HepG2 (cell line): ENCODE measurements at regions not wholly inside any gene's neighbourhood (a gene's known extent, or its start where the extent isn't known, plus 50 kb on each side); places are given as distances from the start of the nearest gene placed in this dataset.

ENCODE experiments used
- ATAC-seq: fragments of 200-7000 bp; cut with Tn5 transposase; 3 replicates; pipeline ENCODE4 v1.9.1; 2020; ENCODE audit warnings: mild to moderate bottlenecking, moderate library complexity
- BruUV-seq: library from RNA; stranded (reverse); fragments of 400-500 nt; replicated peaks from 2 replicates; lab custom pipeline; 2021; lab: Mats Ljungman, UMichigan
- CTCF ChIA-PET: fragments of 300-600 bp; formaldehyde crosslinking; extraction: SDS; loops from one replicate; lab custom pipeline; 2021; ENCODE audit warnings: low total read pairs, inconsistent platforms, low intra/inter-chr PET ratio; lab: Yijun Ruan, JAX
- POLR2A ChIA-PET: fragments of 350-600 bp; sonication (Branson Sonifier 250); formaldehyde crosslinking; loops from one replicate; lab custom pipeline; 2020; ENCODE audit warnings: antibody characterized with exemption, inconsistent platforms; lab: Yijun Ruan, JAX
- DNase-seq: peaks from one replicate; pipeline ENCODE4 v3.0.0-alpha.2; 2015; ENCODE audit warnings: low spot score
- FAIRE-seq: peaks from 3 replicates; lab custom pipeline; 2011; peaks lifted over from hg19 to GRCh38; lab: Jason Lieb, UNC
- H2AFZ ChIP-seq: one replicate; pipeline ENCODE4 v1.6.1; 2011; ENCODE audit warnings: low read length, inconsistent platforms
- H3K27ac ChIP-seq: fragments of 300-600 bp; 3 replicates; pipeline ENCODE4 v1.8.0; 2011; ENCODE audit warnings: mixed run types, mild to moderate bottlenecking, mixed read lengths, low read length, inconsistent platforms; ENCODE audit not compliant: insufficient read depth; ENCODE audit errors: extremely low read length
- H3K27me3 ChIP-seq, 2 experiments: fragments of 200-600 bp in 1 of 2; 2 replicates in 1 of 2; 3 replicates in 1 of 2; pipeline versions ENCODE4 v1.6.0 to v1.8.0; 2011; ENCODE audit warnings: low read length in 2 of 2, mild to moderate bottlenecking in 2 of 2, moderate library complexity in 2 of 2, inconsistent platforms in 1 of 2; ENCODE audit not compliant: insufficient read depth in 2 of 2, control insufficient read depth in 1 of 2
- H3K36me3 ChIP-seq, 2 experiments: fragments of 200-600 bp in 1 of 2; replicated peaks in 1 of 2; 2 replicates in 1 of 2; 3 replicates in 1 of 2; pipeline versions ENCODE4 v1.5.1 to v1.8.0; 2011; ENCODE audit warnings: low read length in 2 of 2, inconsistent platforms in 1 of 2; ENCODE audit not compliant: insufficient read depth in 2 of 2, control insufficient read depth in 1 of 2
- H3K4me1 ChIP-seq: 2 replicates; pipeline ENCODE4 v1.5.1; 2012; ENCODE audit warnings: low read length, inconsistent platforms; ENCODE audit not compliant: insufficient read depth
- H3K4me2 ChIP-seq: 2 replicates; pipeline ENCODE4 v1.6.0; 2011; ENCODE audit warnings: low read depth, low read length, inconsistent platforms
- H3K4me3 ChIP-seq, 3 experiments: fragments of 200-600 bp in 1 of 3; sonication (generic), shearing (Covaris generic) in 1 of 3; replicated peaks in 1 of 3; 2 replicates each; pipeline ENCODE4 v1.5.1; 2011 to 2016; ENCODE audit warnings: low read length in 3 of 3, inconsistent platforms in 2 of 3, low read depth in 2 of 3, mild to moderate bottlenecking in 2 of 3, control low read depth in 1 of 3, mixed read lengths in 1 of 3; ENCODE audit not compliant: insufficient read depth in 1 of 3
- H3K79me2 ChIP-seq: one replicate; pipeline ENCODE4 v1.6.1; 2011; ENCODE audit warnings: low read length, inconsistent platforms; ENCODE audit not compliant: insufficient read depth
- H3K9ac ChIP-seq: 2 replicates; pipeline ENCODE4 v1.6.0; 2011; ENCODE audit warnings: mild to moderate bottlenecking, low read depth, low read length, inconsistent platforms; ENCODE audit not compliant: insufficient read depth
- H3K9me3 ChIP-seq: 2 replicates; pipeline ENCODE4 v1.5.1; 2012; ENCODE audit warnings: mild to moderate bottlenecking, low read length
- H4K20me1 ChIP-seq: 2 replicates; pipeline ENCODE4 v1.6.0; 2011; ENCODE audit warnings: inconsistent platforms, mild to moderate bottlenecking, low read length, moderate library complexity; ENCODE audit not compliant: insufficient read depth
- AGO2 ChIP-seq: fragments of 200-400 bp; formaldehyde crosslinking; optimal IDR thresholded peaks from 2 replicates; pipeline ENCODE3; 2017; ENCODE audit warnings: mild to moderate bottlenecking, low read depth, low read length, moderate library complexity
- AKAP8 ChIP-seq: sonication (generic); formaldehyde crosslinking; IDR thresholded peaks from 2 replicates; pipeline ENCODE4 v1.5.1; 2020; ENCODE audit warnings: mild to moderate bottlenecking, missing genetic modification reagents
- ELF3 ChIP-seq: IDR thresholded peaks from 2 replicates; pipeline ENCODE4 v1.6.1; 2016; ENCODE audit warnings: missing genetic modification reagents, missing compliant biosample characterization
- NONO ChIP-seq, 2 experiments: fragments of 450-650 bp in 1 of 2; sonication (generic) in 1 of 2; formaldehyde crosslinking in 1 of 2; IDR thresholded peaks in 1 of 2; conservative IDR thresholded peaks in 1 of 2; 2 replicates each; pipeline versions ENCODE4 v1.6.1 to v1.8.0; 2017 to 2022; ENCODE audit warnings: mild to moderate bottlenecking in 1 of 2, missing genetic modification reagents in 1 of 2, moderate library complexity in 1 of 2
- SCMH1 ChIP-seq: sonication (generic); formaldehyde crosslinking; IDR thresholded peaks from 2 replicates; pipeline ENCODE4 v1.9.0; 2021; ENCODE audit warnings: missing genetic modification reagents, mild to moderate bottlenecking, borderline replicate concordance
- ZNF670 ChIP-seq: sonication (generic); formaldehyde crosslinking; IDR thresholded peaks from 2 replicates; pipeline ENCODE4 v1.8.0; 2022; ENCODE audit warnings: mild to moderate bottlenecking, missing genetic modification reagents, borderline replicate concordance
- WGBS: methylation state at CpG from one replicate; pipeline ENCODE4 v1.1.6; 2017; ENCODE audit warnings: low lambda C conversion rate; 5-methylcytosine and 5-hydroxymethylcytosine counted together
- in situ Hi-C: cut with HindIII; loops from 2 replicates; pipeline ENCODE4 v1.10.0; 2017; ENCODE audit warnings: low pct_unique_long_range_greater_than_20kb; ENCODE audit not compliant: extremely low pct_ligation_motif_present
- intact Hi-C: fragments of 100-400 bp; cut with micrococcal nuclease; formaldehyde crosslinking; loops from one replicate; pipeline ENCODE4 v1.10.0; 2022; ENCODE audit not compliant: unreplicated experiment
- TF ChIP-seq, protein P1 (sequence below): sonication (generic); formaldehyde crosslinking; IDR thresholded peaks from 2 replicates; pipeline ENCODE4 v1.4.0; 2020; ENCODE audit warnings: missing genetic modification reagents, mild to moderate bottlenecking, borderline replicate concordance
- TF ChIP-seq, protein P2 (sequence below): sonication (generic); formaldehyde crosslinking; IDR thresholded peaks from 2 replicates; pipeline ENCODE4 v1.4.0; 2020; ENCODE audit warnings: missing genetic modification reagents, borderline replicate concordance
- TF ChIP-seq, protein P3 (sequence below): sonication (generic); formaldehyde crosslinking; IDR thresholded peaks from 2 replicates; pipeline ENCODE4 v1.5.1; 2020; ENCODE audit warnings: mild to moderate bottlenecking, moderate library complexity, missing genetic modification reagents
- TF ChIP-seq, protein P4 (sequence below): sonication (generic); formaldehyde crosslinking; IDR thresholded peaks from 2 replicates; pipeline ENCODE4 v1.9.0; 2021; ENCODE audit warnings: missing genetic modification reagents, mild to moderate bottlenecking, borderline replicate concordance
- TF ChIP-seq, protein P5 (sequence below): sonication (generic); formaldehyde crosslinking; IDR thresholded peaks from 2 replicates; pipeline ENCODE4 v1.5.1; 2020; ENCODE audit warnings: mild to moderate bottlenecking, missing genetic modification reagents, moderate library complexity

DNA sequence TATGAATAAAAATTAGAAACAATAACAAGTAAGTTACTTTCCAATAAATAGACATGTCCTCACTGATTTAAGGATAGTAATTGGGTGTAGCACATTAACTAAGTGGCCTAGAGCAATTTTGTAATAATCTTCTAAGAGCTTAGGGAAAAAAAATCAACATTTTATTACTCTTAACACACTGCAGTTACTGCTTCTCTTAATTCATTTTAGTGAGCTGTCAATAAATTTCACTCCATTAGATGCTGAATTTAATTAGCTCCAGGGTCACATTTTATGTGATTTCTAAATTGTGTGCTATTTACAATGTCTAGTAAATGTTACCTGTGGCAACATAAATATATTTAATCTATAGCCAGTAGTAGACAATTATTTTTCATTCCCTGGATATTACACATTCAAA, 612.0 kb downstream of the C4orf33 start (continued):
- TF ChIP-seq, protein P1, sequence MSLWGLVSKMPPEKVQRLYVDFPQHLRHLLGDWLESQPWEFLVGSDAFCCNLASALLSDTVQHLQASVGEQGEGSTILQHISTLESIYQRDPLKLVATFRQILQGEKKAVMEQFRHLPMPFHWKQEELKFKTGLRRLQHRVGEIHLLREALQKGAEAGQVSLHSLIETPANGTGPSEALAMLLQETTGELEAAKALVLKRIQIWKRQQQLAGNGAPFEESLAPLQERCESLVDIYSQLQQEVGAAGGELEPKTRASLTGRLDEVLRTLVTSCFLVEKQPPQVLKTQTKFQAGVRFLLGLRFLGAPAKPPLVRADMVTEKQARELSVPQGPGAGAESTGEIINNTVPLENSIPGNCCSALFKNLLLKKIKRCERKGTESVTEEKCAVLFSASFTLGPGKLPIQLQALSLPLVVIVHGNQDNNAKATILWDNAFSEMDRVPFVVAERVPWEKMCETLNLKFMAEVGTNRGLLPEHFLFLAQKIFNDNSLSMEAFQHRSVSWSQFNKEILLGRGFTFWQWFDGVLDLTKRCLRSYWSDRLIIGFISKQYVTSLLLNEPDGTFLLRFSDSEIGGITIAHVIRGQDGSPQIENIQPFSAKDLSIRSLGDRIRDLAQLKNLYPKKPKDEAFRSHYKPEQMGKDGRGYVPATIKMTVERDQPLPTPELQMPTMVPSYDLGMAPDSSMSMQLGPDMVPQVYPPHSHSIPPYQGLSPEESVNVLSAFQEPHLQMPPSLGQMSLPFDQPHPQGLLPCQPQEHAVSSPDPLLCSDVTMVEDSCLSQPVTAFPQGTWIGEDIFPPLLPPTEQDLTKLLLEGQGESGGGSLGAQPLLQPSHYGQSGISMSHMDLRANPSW (CRISPR knock-in tag): no peak
- TF ChIP-seq, protein P2, sequence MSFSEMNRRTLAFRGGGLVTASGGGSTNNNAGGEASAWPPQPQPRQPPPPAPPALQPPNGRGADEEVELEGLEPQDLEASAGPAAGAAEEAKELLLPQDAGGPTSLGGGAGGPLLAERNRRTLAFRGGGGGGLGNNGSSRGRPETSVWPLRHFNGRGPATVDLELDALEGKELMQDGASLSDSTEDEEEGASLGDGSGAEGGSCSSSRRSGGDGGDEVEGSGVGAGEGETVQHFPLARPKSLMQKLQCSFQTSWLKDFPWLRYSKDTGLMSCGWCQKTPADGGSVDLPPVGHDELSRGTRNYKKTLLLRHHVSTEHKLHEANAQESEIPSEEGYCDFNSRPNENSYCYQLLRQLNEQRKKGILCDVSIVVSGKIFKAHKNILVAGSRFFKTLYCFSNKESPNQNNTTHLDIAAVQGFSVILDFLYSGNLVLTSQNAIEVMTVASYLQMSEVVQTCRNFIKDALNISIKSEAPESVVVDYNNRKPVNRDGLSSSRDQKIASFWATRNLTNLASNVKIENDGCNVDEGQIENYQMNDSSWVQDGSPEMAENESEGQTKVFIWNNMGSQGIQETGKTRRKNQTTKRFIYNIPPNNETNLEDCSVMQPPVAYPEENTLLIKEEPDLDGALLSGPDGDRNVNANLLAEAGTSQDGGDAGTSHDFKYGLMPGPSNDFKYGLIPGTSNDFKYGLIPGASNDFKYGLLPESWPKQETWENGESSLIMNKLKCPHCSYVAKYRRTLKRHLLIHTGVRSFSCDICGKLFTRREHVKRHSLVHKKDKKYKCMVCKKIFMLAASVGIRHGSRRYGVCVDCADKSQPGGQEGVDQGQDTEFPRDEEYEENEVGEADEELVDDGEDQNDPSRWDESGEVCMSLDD (CRISPR knock-in tag): no peak
- no peak for TF ChIP-seq ZNF670 (CRISPR knock-in tag)
- TF ChIP-seq, all 625 proteins: peak for 0

DNA sequence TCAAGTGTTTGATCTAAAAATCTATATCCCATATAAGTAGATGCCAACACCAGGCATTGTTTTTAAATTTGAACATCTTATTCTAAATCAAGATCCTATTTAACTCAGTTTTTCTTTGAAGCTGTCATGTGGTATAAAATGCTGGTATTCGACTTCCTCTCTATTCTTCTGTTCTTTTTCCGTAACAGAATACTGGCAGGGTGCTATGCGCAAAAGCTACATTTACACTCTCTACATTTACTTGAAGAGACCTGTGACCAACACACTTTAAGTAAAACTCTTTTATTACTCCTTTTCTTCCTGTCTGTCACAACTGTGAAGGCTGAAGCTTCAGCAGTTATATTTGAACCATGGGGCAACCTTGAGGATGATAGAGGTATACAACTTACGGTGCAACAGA, 612.8 kb downstream of the C4orf33 start:
- H3K27ac ChIP-seq: no peak overlapping the region
- DNase-seq (no peak), FAIRE-seq (no peak), ATAC-seq (no peak)
- in situ Hi-C loops (no loop called here), intact Hi-C loops (no loop called here)
- no peak overlapping the region for H3K4me3 ChIP-seq
- no peaks in the 10 kb centered on the region for H4K20me1 ChIP-seq
- no peaks in the 10 kb centered on the region for H3K4me1 ChIP-seq
- CTCF ChIA-PET: no interaction called here
- 53% methylated on average over 4 of the region's 4 CpGs for whole genome bisulfite sequencing
- no peak overlapping the region for H3K9ac ChIP-seq
- BruUV-seq: no TSS peak
- no peak overlapping the region for H2AFZ ChIP-seq
- H3K79me2 ChIP-seq: no peaks in the 10 kb centered on the region
- H3K9me3 ChIP-seq: no peaks in the 10 kb centered on the region
- H3K27me3 ChIP-seq: no peaks in the 10 kb centered on the region
- POLR2A ChIA-PET: no interaction called here
- H3K36me3 ChIP-seq: no peaks in the 10 kb centered on the region
- H3K4me2 ChIP-seq: no peak overlapping the region
- TF ChIP-seq ELF3 (CRISPR knock-in tag) (no peak), AKAP8 (CRISPR knock-in tag) (no peak), SCMH1 (no peak), NONO (IDR thresholded peaks at IDR 0.05) (no peak), NONO (CRISPR knock-in tag; conservative IDR thresholded peaks at IDR 0.05) (no peak), AGO2 (no peak)
- TF ChIP-seq, protein P3, sequence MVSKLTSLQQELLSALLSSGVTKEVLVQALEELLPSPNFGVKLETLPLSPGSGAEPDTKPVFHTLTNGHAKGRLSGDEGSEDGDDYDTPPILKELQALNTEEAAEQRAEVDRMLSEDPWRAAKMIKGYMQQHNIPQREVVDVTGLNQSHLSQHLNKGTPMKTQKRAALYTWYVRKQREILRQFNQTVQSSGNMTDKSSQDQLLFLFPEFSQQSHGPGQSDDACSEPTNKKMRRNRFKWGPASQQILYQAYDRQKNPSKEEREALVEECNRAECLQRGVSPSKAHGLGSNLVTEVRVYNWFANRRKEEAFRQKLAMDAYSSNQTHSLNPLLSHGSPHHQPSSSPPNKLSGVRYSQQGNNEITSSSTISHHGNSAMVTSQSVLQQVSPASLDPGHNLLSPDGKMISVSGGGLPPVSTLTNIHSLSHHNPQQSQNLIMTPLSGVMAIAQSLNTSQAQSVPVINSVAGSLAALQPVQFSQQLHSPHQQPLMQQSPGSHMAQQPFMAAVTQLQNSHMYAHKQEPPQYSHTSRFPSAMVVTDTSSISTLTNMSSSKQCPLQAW (CRISPR knock-in tag): no peak
- TF ChIP-seq, protein P4, sequence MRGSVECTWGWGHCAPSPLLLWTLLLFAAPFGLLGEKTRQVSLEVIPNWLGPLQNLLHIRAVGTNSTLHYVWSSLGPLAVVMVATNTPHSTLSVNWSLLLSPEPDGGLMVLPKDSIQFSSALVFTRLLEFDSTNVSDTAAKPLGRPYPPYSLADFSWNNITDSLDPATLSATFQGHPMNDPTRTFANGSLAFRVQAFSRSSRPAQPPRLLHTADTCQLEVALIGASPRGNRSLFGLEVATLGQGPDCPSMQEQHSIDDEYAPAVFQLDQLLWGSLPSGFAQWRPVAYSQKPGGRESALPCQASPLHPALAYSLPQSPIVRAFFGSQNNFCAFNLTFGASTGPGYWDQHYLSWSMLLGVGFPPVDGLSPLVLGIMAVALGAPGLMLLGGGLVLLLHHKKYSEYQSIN (CRISPR knock-in tag): no peak
- TF ChIP-seq, protein P5, sequence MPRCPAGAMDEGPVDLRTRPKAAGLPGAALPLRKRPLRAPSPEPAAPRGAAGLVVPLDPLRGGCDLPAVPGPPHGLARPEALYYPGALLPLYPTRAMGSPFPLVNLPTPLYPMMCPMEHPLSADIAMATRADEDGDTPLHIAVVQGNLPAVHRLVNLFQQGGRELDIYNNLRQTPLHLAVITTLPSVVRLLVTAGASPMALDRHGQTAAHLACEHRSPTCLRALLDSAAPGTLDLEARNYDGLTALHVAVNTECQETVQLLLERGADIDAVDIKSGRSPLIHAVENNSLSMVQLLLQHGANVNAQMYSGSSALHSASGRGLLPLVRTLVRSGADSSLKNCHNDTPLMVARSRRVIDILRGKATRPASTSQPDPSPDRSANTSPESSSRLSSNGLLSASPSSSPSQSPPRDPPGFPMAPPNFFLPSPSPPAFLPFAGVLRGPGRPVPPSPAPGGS (CRISPR knock-in tag): no peak
